ENCODE measurements at regions not wholly inside any gene's neighbourhood (a gene's known extent, or its start where the extent isn't known, plus 50 kb on each side); places are given as distances from the start of the nearest gene placed in this dataset.
A peak's percentile ranks its signal among the peaks of the same experiment; 100 is the strongest.

DNA sequence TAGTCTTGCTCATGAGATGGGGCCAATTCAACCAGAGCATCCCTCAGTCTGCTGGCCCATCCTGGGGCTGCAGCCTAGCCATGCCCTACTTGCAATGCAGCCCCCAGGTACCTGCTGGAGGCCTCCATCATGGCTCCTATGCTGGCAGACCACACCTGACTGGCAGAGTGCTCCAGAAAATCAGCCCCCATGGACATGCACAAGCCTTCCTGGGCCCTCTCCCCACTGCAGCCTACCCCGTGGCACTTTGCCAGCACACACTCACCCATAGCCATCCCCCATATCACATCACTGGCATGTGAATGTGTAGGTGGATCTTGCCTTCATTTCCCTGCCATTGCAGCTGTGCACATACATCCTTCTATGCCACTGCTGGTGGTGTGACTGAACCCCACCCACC, 381.8 kb downstream of the UBE2NL start:
- H2BK12ac ChIP-seq (ENCODE audit: low read length), result no peak overlapping the region
- H3K23ac ChIP-seq (ENCODE audit: low read depth, low read length, poor library complexity), result no peak overlapping the region
- no peak overlapping the region for H2BK15ac ChIP-seq (ENCODE audit: low read length)
- no peak overlapping the region for H2AFZ ChIP-seq (ENCODE audit: low read length)
- no peaks in the 10 kb centered on the region for H3K27me3 ChIP-seq (ENCODE audit: control insufficient read depth in 3 of 3, insufficient read depth in 3 of 3, low read depth in 1 of 3, low read length in 3 of 3)
- no peak for DNase-seq (ENCODE audit: low spot score)
- no peak overlapping the region for H3K4ac ChIP-seq (ENCODE audit: low read length)
- H3K79me1 ChIP-seq (ENCODE audit: low read depth, low read length), result no peaks in the 10 kb centered on the region
- H2BK120ac ChIP-seq (ENCODE audit: low read depth, low read length), result no peak overlapping the region
- H3K9me3 ChIP-seq (replicated peaks in 1 of 2; ENCODE audit: control insufficient read depth in 2 of 2, insufficient read depth in 1 of 2, low read depth in 1 of 2, low read length in 2 of 2), result no peaks in the 10 kb centered on the region
- no peak overlapping the region for H3K4me2 ChIP-seq (ENCODE audit: insufficient read depth, low read length, poor library complexity, severe bottlenecking)
- no peak overlapping the region for H3K18ac ChIP-seq (ENCODE audit: low read length)
- no peaks in the 10 kb centered on the region for H3K4me1 ChIP-seq (ENCODE audit: control insufficient read depth in 2 of 2, insufficient read depth in 1 of 2, low read depth in 1 of 2, low read length in 2 of 2)
- no peak overlapping the region for H4K8ac ChIP-seq (ENCODE audit: low read depth, low read length)
- H3K9ac ChIP-seq (ENCODE audit: low read depth, low read length, poor library complexity), result no peak overlapping the region
- H3K14ac ChIP-seq (ENCODE audit: low read length), result peak overlapping the region; percentile 8
- H4K91ac ChIP-seq (ENCODE audit: low read depth, low read length, poor library complexity), result no peak overlapping the region
- H3K4me3 ChIP-seq (ENCODE audit: low read length in 2 of 2), result no peak overlapping the region
- no peaks in the 10 kb centered on the region for H3K36me3 ChIP-seq (replicated peaks in 1 of 2; ENCODE audit: control insufficient read depth in 2 of 2, insufficient read depth in 2 of 2, low read length in 2 of 2)
- no peak overlapping the region for H3K27ac ChIP-seq (replicated peaks; ENCODE audit: low read length)
- H2AK5ac ChIP-seq (ENCODE audit: low read depth, low read length), result no peak overlapping the region
- H2BK5ac ChIP-seq (ENCODE audit: low read length), result no peak overlapping the region
- no CpG with 5 or more reads among the region's 1 CpG for WGBS, 2 donors (ENCODE audit: extremely low coverage in 2 of 2, insufficient read length in 2 of 2, insufficient replicate concordance in 1 of 2)

DNA sequence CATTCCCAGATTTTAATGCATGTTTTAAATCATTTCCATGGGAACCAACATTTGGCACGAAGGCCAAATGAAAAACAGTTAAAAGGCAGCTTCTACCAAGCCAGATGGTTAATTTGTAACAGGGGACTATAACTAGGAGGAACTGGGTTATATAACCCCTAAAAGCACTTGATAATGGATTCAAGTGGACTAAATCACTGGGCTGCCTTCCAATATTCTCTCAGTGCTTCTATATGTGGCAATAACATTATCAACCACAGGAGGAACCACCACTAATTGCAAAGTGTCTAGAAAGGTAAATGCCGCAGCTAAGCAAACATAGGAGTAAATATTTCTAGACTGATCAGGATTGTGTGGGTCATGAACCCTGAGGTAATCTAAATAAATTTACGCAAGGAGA, 391.5 kb downstream of the UBE2NL start:
- H3K14ac ChIP-seq (ENCODE audit: low read length), result no peak overlapping the region
- no peak overlapping the region for H2AK5ac ChIP-seq (ENCODE audit: low read depth, low read length)
- no peak overlapping the region for H2BK5ac ChIP-seq (ENCODE audit: low read length)
- H3K4me2 ChIP-seq (ENCODE audit: insufficient read depth, low read length, poor library complexity, severe bottlenecking), result no peak overlapping the region
- H2BK15ac ChIP-seq (ENCODE audit: low read length), result no peak overlapping the region
- H4K8ac ChIP-seq (ENCODE audit: low read depth, low read length), result no peak overlapping the region
- H3K9me3 ChIP-seq (replicated peaks in 1 of 2; ENCODE audit: control insufficient read depth in 2 of 2, insufficient read depth in 1 of 2, low read depth in 1 of 2, low read length in 2 of 2), result no peaks in the 10 kb centered on the region
- H3K27me3 ChIP-seq (ENCODE audit: control insufficient read depth in 3 of 3, insufficient read depth in 3 of 3, low read depth in 1 of 3, low read length in 3 of 3), result no peaks in the 10 kb centered on the region
- WGBS, 2 donors (ENCODE audit: extremely low coverage in 2 of 2, insufficient read length in 2 of 2, insufficient replicate concordance in 1 of 2), result no CpG with 5 or more reads among the region's 3 CpGs
- no peak overlapping the region for H2AFZ ChIP-seq (ENCODE audit: low read length)
- no peak overlapping the region for H3K9ac ChIP-seq (ENCODE audit: low read depth, low read length, poor library complexity)
- H3K4me1 ChIP-seq (ENCODE audit: control insufficient read depth in 2 of 2, insufficient read depth in 1 of 2, low read depth in 1 of 2, low read length in 2 of 2), result no peaks in the 10 kb centered on the region
- H4K91ac ChIP-seq (ENCODE audit: low read depth, low read length, poor library complexity), result no peak overlapping the region
- no peak overlapping the region for H3K4ac ChIP-seq (ENCODE audit: low read length)
- no peaks in the 10 kb centered on the region for H3K36me3 ChIP-seq (replicated peaks in 1 of 2; ENCODE audit: control insufficient read depth in 2 of 2, insufficient read depth in 2 of 2, low read length in 2 of 2)
- H2BK120ac ChIP-seq (ENCODE audit: low read depth, low read length), result no peak overlapping the region
- H3K79me1 ChIP-seq (ENCODE audit: low read depth, low read length), result no peaks in the 10 kb centered on the region
- H3K23ac ChIP-seq (ENCODE audit: low read depth, low read length, poor library complexity), result no peak overlapping the region
- H3K4me3 ChIP-seq (ENCODE audit: low read length in 2 of 2), result no peak overlapping the region
- H3K18ac ChIP-seq (ENCODE audit: low read length), result no peak overlapping the region
- no peak for DNase-seq (ENCODE audit: low spot score)
- no peak overlapping the region for H3K27ac ChIP-seq (replicated peaks; ENCODE audit: low read length)
- H2BK12ac ChIP-seq (ENCODE audit: low read length), result no peak overlapping the region

DNA sequence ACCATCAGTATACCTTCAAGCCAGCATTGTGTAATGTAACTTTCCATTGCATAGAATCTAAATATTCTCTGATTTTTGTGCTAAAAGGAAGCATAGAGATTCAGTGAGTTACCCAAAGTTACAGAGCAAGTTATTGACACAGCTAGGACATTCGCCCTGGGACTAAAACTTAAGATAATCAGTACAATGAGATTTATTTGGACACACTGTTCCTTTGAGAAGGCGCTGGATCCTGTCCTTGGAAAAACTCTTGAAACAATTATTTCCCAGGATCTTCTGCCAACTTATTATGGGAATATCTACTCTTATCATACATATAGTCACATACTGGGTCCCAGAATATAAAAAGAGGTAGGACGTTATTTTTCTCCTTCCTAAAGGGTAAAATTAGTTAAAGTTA, 392.0 kb downstream of the UBE2NL start:
- Histone ChIP-seq H3K27me3 (ENCODE audit: control insufficient read depth in 3 of 3, insufficient read depth in 3 of 3, low read depth in 1 of 3, low read length in 3 of 3) (no peaks in the 10 kb centered on the region), H4K91ac (ENCODE audit: low read depth, low read length, poor library complexity) (no peak overlapping the region), H2BK15ac (ENCODE audit: low read length) (no peak overlapping the region), H3K27ac (replicated peaks; ENCODE audit: low read length) (no peak overlapping the region), H3K9me3 (replicated peaks in 1 of 2; ENCODE audit: control insufficient read depth in 2 of 2, insufficient read depth in 1 of 2, low read depth in 1 of 2, low read length in 2 of 2) (no peaks in the 10 kb centered on the region), H2AFZ (ENCODE audit: low read length) (no peak overlapping the region), H3K79me1 (ENCODE audit: low read depth, low read length) (no peaks in the 10 kb centered on the region), H3K4me1 (ENCODE audit: control insufficient read depth in 2 of 2, insufficient read depth in 1 of 2, low read depth in 1 of 2, low read length in 2 of 2) (no peaks in the 10 kb centered on the region), H2BK5ac (ENCODE audit: low read length) (no peak overlapping the region), H3K9ac (ENCODE audit: low read depth, low read length, poor library complexity) (no peak overlapping the region), H3K4me3 (ENCODE audit: low read length in 2 of 2) (no peak overlapping the region), H3K23ac (ENCODE audit: low read depth, low read length, poor library complexity) (no peak overlapping the region), H3K18ac (ENCODE audit: low read length) (no peak overlapping the region), H2BK12ac (ENCODE audit: low read length) (no peak overlapping the region), H3K4ac (ENCODE audit: low read length) (no peak overlapping the region), H4K8ac (ENCODE audit: low read depth, low read length) (no peak overlapping the region), H2BK120ac (ENCODE audit: low read depth, low read length) (no peak overlapping the region), H2AK5ac (ENCODE audit: low read depth, low read length) (no peak overlapping the region), H3K4me2 (ENCODE audit: insufficient read depth, low read length, poor library complexity, severe bottlenecking) (no peak overlapping the region), H3K36me3 (replicated peaks in 1 of 2; ENCODE audit: control insufficient read depth in 2 of 2, insufficient read depth in 2 of 2, low read length in 2 of 2) (no peaks in the 10 kb centered on the region), H3K14ac (ENCODE audit: low read length) (no peak overlapping the region)
- DNase-seq (ENCODE audit: low spot score), result no peak
- no CpG with 5 or more reads among the region's 3 CpGs for WGBS, 2 donors (ENCODE audit: extremely low coverage in 2 of 2, insufficient read length in 2 of 2, insufficient replicate concordance in 1 of 2)

DNA sequence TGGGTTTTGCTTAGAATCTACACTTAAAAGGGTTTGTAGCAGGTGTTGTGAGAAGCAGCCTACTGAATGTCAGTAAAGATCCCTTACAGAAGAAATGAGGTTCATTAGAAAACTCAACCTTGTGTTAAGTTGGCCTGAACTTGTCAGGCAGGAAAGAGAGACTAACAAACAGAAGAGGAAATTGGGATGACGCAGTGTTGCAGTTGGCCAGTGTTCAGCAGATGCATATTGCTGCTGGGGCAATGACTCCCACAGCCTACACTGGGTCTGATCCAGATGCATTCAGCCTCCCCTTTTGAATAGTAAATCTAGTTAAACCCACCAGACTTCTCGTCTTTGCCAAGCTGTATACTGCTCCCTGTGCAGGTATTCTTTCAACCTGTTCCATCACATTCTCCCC, 409.4 kb downstream of the UBE2NL start:
- Histone ChIP-seq H2AK5ac (ENCODE audit: low read depth, low read length) (no peak overlapping the region), H3K14ac (ENCODE audit: low read length) (no peak overlapping the region), H3K27ac (replicated peaks; ENCODE audit: low read length) (no peak overlapping the region), H2BK5ac (ENCODE audit: low read length) (no peak overlapping the region), H3K4me3 (ENCODE audit: low read length in 2 of 2) (no peak overlapping the region), H3K4me2 (ENCODE audit: insufficient read depth, low read length, poor library complexity, severe bottlenecking) (no peak overlapping the region), H3K9ac (ENCODE audit: low read depth, low read length, poor library complexity) (no peak overlapping the region), H2BK15ac (ENCODE audit: low read length) (no peak overlapping the region), H2BK12ac (ENCODE audit: low read length) (no peak overlapping the region), H3K18ac (ENCODE audit: low read length) (no peak overlapping the region), H3K4me1 (ENCODE audit: control insufficient read depth in 2 of 2, insufficient read depth in 1 of 2, low read depth in 1 of 2, low read length in 2 of 2) (no peaks in the 10 kb centered on the region), H3K4ac (ENCODE audit: low read length) (no peak overlapping the region), H3K79me1 (ENCODE audit: low read depth, low read length) (no peaks in the 10 kb centered on the region), H3K23ac (ENCODE audit: low read depth, low read length, poor library complexity) (no peak overlapping the region), H4K91ac (ENCODE audit: low read depth, low read length, poor library complexity) (no peak overlapping the region), H4K8ac (ENCODE audit: low read depth, low read length) (no peak overlapping the region), H2BK120ac (ENCODE audit: low read depth, low read length) (no peak overlapping the region), H2AFZ (ENCODE audit: low read length) (no peak overlapping the region), H3K27me3 (ENCODE audit: control insufficient read depth in 3 of 3, insufficient read depth in 3 of 3, low read depth in 1 of 3, low read length in 3 of 3) (no peaks in the 10 kb centered on the region), H3K9me3 (replicated peaks in 1 of 2; ENCODE audit: control insufficient read depth in 2 of 2, insufficient read depth in 1 of 2, low read depth in 1 of 2, low read length in 2 of 2) (no peaks in the 10 kb centered on the region), H3K36me3 (replicated peaks in 1 of 2; ENCODE audit: control insufficient read depth in 2 of 2, insufficient read depth in 2 of 2, low read length in 2 of 2) (no peaks in the 10 kb centered on the region)
- no CpG with 5 or more reads among the region's 2 CpGs for WGBS, 2 donors (ENCODE audit: extremely low coverage in 2 of 2, insufficient read length in 2 of 2, insufficient replicate concordance in 1 of 2)
- no peak for DNase-seq (ENCODE audit: low spot score)

All from neuronal stem cell (in vitro differentiated cells).